K562 (cell line): ENCODE measurements at regions not wholly inside any gene's neighbourhood (a gene's known extent, or its start where the extent isn't known, plus 50 kb on each side); places are given as distances from the start of the nearest gene placed in this dataset.

Experiments
- ATAC-seq: fragments of 200-7000 bp; cut with Tn5 transposase; 3 replicates; pipeline ENCODE4 v1.9.1; 2020; ENCODE audit warnings: moderate library complexity
- BruUV-seq: library from RNA; stranded (reverse); fragments of 400-500 nt; replicated peaks from 2 replicates; lab custom pipeline; 2021; lab: Mats Ljungman, UMichigan
- CTCF ChIA-PET: fragments of 300-600 bp; formaldehyde crosslinking; extraction: SDS; loops from one replicate; lab custom pipeline; 2021; ENCODE audit warnings: low intra/inter-chr PET ratio; lab: Yijun Ruan, JAX
- POLR2A ChIA-PET: fragments of 300-600, 350-650 bp; sonication (Branson Sonifier 250); formaldehyde crosslinking; extraction: SDS; loops from one replicate; lab custom pipeline; 2021; ENCODE audit warnings: antibody characterized with exemption, inconsistent platforms; lab: Yijun Ruan, JAX
- DNase-seq, 4 experiments: peaks; one replicate each; pipeline versions ENCODE4 v3.0.0 to v3.0.0-alpha.2; 2011 to 2018; ENCODE audit warnings: low spot score in 3 of 4, mixed read lengths in 3 of 4; ENCODE audit errors: extremely low read depth in 1 of 4
- FAIRE-seq: peaks from 2 replicates; lab custom pipeline; 2011; peaks lifted over from hg19 to GRCh38; lab: Jason Lieb, UNC
- H2AFZ ChIP-seq: 2 replicates; pipeline ENCODE4 v1.6.0; 2011; ENCODE audit warnings: low read depth, low read length, control low read depth, inconsistent platforms
- H3K27ac ChIP-seq: fragments of 200-600 bp; 3 replicates; pipeline ENCODE4 v1.8.0; 2011; ENCODE audit warnings: low read depth, mild to moderate bottlenecking, control low read depth, inconsistent platforms, low read length, moderate library complexity, mixed read lengths; ENCODE audit errors: extremely low read depth
- H3K27me3 ChIP-seq, 2 experiments: fragments of 300-600 bp in 1 of 2; 2 replicates in 1 of 2; 3 replicates in 1 of 2; pipeline versions ENCODE4 v1.6.0 to v1.8.0; 2011; ENCODE audit warnings: inconsistent platforms in 2 of 2, low read length in 2 of 2, mild to moderate bottlenecking in 1 of 2, mixed read lengths in 1 of 2, moderate library complexity in 1 of 2; ENCODE audit not compliant: control insufficient read depth in 2 of 2, insufficient read depth in 2 of 2
- H3K36me3 ChIP-seq: fragments of 300-600 bp; 3 replicates; pipeline ENCODE4 v1.8.0; 2011; ENCODE audit warnings: mild to moderate bottlenecking, low read length, inconsistent platforms; ENCODE audit not compliant: control insufficient read depth, insufficient read depth
- H3K4me1 ChIP-seq, 2 experiments: fragments of 200-600 bp in 1 of 2; replicated peaks in 1 of 2; 2 replicates in 1 of 2; 3 replicates in 1 of 2; pipeline versions ENCODE4 v1.5.1 to v1.8.0; 2011; ENCODE audit warnings: inconsistent platforms in 2 of 2, low read length in 2 of 2, mild to moderate bottlenecking in 1 of 2, mixed read lengths in 1 of 2, moderate library complexity in 1 of 2; ENCODE audit not compliant: control insufficient read depth in 2 of 2, insufficient read depth in 2 of 2
- H3K4me2 ChIP-seq: 2 replicates; pipeline ENCODE4 v1.6.1; 2011; ENCODE audit warnings: low read length, control low read depth, inconsistent platforms, mixed read lengths; ENCODE audit not compliant: insufficient read depth
- H3K4me3 ChIP-seq: fragments of 200-600 bp; sonication (generic), shearing (Covaris generic); 2 replicates; pipeline ENCODE4 v1.5.1; 2016; ENCODE audit warnings: control low read depth, inconsistent platforms
- H3K79me2 ChIP-seq: fragments of 200-600 bp; 3 replicates; pipeline ENCODE4 v1.8.0; 2011; ENCODE audit warnings: low read length, inconsistent platforms; ENCODE audit not compliant: control insufficient read depth, insufficient read depth
- H3K9ac ChIP-seq, 2 experiments: 2 replicates each; pipeline versions ENCODE4 v1.6.0 to v1.6.1; 2011; ENCODE audit warnings: low read depth in 2 of 2, low read length in 2 of 2, control low read depth in 1 of 2, inconsistent platforms in 1 of 2, mild to moderate bottlenecking in 1 of 2, mixed read lengths in 1 of 2; ENCODE audit not compliant: insufficient read depth in 1 of 2
- H3K9me1 ChIP-seq: one replicate; pipeline ENCODE4 v1.6.0; 2011; ENCODE audit warnings: inconsistent platforms, mild to moderate bottlenecking, low read length, moderate library complexity; ENCODE audit not compliant: control insufficient read depth, insufficient read depth
- H3K9me3 ChIP-seq: replicated peaks from 2 replicates; pipeline ENCODE4 v1.5.1; 2011; ENCODE audit warnings: low read depth, low read length, inconsistent platforms; ENCODE audit not compliant: control insufficient read depth, insufficient read depth
- H4K20me1 ChIP-seq: replicated peaks from 2 replicates; pipeline ENCODE4 v1.6.1; 2011; ENCODE audit warnings: low read length, inconsistent platforms, mixed read lengths; ENCODE audit not compliant: control insufficient read depth, insufficient read depth
- CTBP1 ChIP-seq: fragments of 450-650 bp; IDR thresholded peaks from 2 replicates; pipeline ENCODE4 v1.6.1; 2016; ENCODE audit warnings: borderline replicate concordance
- PCBP2 ChIP-seq: fragments of 200-400 bp; formaldehyde crosslinking; IDR thresholded peaks from 2 replicates; pipeline ENCODE4 v1.6.1; 2018; ENCODE audit warnings: low read length, low read depth, mild to moderate bottlenecking, moderate library complexity; ENCODE audit not compliant: poor library complexity, severe bottlenecking
- WGBS: fragments of 100-300 bp; shearing (Covaris generic); methylation state at CpG from one replicate; pipeline ENCODE4 v1.1.6; 2016; ENCODE audit warnings: low coverage, mixed read lengths; ENCODE audit not compliant: insufficient coverage; ENCODE audit errors: missing lambda C conversion rate; 5-methylcytosine and 5-hydroxymethylcytosine counted together
- in situ Hi-C: fragments of 300-500 bp; cut with MboI; formaldehyde crosslinking; loops from 4 replicates; pipeline ENCODE4 v1.15.0; 2018; ENCODE audit warnings: inconsistent platforms, mixed read lengths
- intact Hi-C: fragments of 100-400 bp; cut with micrococcal nuclease; formaldehyde crosslinking; loops from 2 replicates; pipeline ENCODE4 v1.14.2; 2022
- TF ChIP-seq, protein P1 (sequence below): fragments of 450-650 bp; IDR thresholded peaks from 2 replicates; pipeline ENCODE4 v1.7.0; 2016; ENCODE audit warnings: borderline replicate concordance

GRCh38 chr5:167853421-167853820, 438.0 kb upstream of the WWC1 start (continued):
- TF ChIP-seq, protein P1, sequence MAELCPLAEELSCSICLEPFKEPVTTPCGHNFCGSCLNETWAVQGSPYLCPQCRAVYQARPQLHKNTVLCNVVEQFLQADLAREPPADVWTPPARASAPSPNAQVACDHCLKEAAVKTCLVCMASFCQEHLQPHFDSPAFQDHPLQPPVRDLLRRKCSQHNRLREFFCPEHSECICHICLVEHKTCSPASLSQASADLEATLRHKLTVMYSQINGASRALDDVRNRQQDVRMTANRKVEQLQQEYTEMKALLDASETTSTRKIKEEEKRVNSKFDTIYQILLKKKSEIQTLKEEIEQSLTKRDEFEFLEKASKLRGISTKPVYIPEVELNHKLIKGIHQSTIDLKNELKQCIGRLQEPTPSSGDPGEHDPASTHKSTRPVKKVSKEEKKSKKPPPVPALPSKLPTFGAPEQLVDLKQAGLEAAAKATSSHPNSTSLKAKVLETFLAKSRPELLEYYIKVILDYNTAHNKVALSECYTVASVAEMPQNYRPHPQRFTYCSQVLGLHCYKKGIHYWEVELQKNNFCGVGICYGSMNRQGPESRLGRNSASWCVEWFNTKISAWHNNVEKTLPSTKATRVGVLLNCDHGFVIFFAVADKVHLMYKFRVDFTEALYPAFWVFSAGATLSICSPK = no peak

DNA sequence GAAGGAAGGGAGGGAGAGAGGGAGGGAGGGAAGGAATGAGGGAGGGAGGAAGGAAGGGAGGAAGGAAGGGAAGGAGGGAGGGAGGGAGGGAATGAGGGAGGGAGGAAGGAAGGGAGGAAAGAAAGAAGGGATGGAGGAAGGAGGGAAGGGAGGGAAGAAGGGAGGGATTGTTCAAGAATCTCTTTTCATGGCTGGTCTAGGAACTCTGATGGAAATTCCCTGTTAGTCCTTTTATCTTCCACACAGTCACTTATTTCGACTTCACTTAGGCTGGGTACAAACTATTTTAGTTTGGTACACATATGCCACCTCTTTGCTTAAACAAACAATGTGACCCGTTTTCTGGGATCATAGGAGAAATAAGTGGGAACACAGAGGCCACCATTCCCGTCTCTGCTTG, 435.6 kb upstream of the WWC1 start:
- in situ Hi-C loops = no loop called here
- Histone ChIP-seq H3K4me1 (no peaks in the 10 kb centered on the region), H3K36me3 (no peaks in the 10 kb centered on the region), H3K9ac (no peak overlapping the region), H3K79me2 (no peaks in the 10 kb centered on the region), H3K4me3 (no peak overlapping the region), H2AFZ (no peak overlapping the region), H3K9me3 (no peaks in the 10 kb centered on the region), H3K27ac (no peak overlapping the region), H3K4me2 (no peak overlapping the region), H3K9me1 (no peaks in the 10 kb centered on the region), H3K27me3 (no peaks in the 10 kb centered on the region), H4K20me1 (no peaks in the 10 kb centered on the region)
- intact Hi-C loops = no loop called here
- ATAC-seq (no peak), FAIRE-seq (no peak), DNase-seq (no peak)
- CTCF ChIA-PET = no interaction called here
- no TSS peak for BruUV-seq
- TF ChIP-seq CTBP1 (no peak), PCBP2 (peak; percentile 48)
- WGBS = 0% methylated on average over 3 of the region's 3 CpGs
- POLR2A ChIA-PET = no interaction called here
